ENCODE measurements at regions not wholly inside any gene's neighbourhood (a gene's known extent, or its start where the extent isn't known, plus 50 kb on each side); places are given as distances from the start of the nearest gene placed in this dataset.

GRCh38 chr13:85287528-85287927 is 511.7 kb downstream of the SLITRK6 start (continued):
- TF ChIP-seq, protein P1, sequence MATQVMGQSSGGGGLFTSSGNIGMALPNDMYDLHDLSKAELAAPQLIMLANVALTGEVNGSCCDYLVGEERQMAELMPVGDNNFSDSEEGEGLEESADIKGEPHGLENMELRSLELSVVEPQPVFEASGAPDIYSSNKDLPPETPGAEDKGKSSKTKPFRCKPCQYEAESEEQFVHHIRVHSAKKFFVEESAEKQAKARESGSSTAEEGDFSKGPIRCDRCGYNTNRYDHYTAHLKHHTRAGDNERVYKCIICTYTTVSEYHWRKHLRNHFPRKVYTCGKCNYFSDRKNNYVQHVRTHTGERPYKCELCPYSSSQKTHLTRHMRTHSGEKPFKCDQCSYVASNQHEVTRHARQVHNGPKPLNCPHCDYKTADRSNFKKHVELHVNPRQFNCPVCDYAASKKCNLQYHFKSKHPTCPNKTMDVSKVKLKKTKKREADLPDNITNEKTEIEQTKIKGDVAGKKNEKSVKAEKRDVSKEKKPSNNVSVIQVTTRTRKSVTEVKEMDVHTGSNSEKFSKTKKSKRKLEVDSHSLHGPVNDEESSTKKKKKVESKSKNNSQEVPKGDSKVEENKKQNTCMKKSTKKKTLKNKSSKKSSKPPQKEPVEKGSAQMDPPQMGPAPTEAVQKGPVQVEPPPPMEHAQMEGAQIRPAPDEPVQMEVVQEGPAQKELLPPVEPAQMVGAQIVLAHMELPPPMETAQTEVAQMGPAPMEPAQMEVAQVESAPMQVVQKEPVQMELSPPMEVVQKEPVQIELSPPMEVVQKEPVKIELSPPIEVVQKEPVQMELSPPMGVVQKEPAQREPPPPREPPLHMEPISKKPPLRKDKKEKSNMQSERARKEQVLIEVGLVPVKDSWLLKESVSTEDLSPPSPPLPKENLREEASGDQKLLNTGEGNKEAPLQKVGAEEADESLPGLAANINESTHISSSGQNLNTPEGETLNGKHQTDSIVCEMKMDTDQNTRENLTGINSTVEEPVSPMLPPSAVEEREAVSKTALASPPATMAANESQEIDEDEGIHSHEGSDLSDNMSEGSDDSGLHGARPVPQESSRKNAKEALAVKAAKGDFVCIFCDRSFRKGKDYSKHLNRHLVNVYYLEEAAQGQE (IDR thresholded peaks at IDR 0.05; ENCODE audit: low read depth), result no peak
- no peak for TF ChIP-seq POLR2AphosphoS5 (IDR thresholded peaks at IDR 0.05; ENCODE audit: low read depth, low read length)
- TF ChIP-seq, protein P2, sequence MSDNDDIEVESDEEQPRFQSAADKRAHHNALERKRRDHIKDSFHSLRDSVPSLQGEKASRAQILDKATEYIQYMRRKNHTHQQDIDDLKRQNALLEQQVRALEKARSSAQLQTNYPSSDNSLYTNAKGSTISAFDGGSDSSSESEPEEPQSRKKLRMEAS (IDR thresholded peaks at IDR 0.05), result no peak
- no peak for TF ChIP-seq FOSL1 (IDR thresholded peaks at IDR 0.05; ENCODE audit: low read depth)
- no peak for TF ChIP-seq CEBPB (IDR thresholded peaks at IDR 0.05; ENCODE audit: low read depth)
- TF ChIP-seq EGR1 (IDR thresholded peaks at IDR 0.05; ENCODE audit: low read depth), result no peak
- no peak for TF ChIP-seq JUND (IDR thresholded peaks at IDR 0.05)
- TF ChIP-seq YY1 (IDR thresholded peaks at IDR 0.05; ENCODE audit: extremely low read depth, insufficient replicate concordance, low read depth, low read length), result no peak
- TF ChIP-seq ZNF274 (IDR thresholded peaks at IDR 0.05; ENCODE audit: low read depth, low read length), result no peak

DNA sequence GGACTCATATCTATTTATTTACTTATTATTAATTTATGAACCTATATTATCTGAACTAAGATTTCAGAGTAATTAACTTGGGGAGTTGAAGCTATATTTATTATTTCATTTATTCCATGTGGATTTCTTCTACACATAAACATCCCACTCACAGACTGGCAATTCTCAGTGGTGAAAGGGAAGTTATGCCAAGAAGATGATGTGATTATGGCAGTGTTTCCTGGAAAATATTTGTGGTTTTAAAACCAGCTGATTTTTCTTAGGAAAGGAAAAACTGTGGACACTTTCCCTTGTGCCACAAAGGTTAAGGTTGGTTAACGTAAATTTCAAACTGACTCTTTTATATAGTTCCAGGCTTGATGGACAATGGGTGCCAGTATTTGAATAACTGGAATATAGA is 513.1 kb downstream of the SLITRK6 start:
- POLR2A ChIA-PET, result no interaction called here
- Histone ChIP-seq H3K9me3 (ENCODE audit: control insufficient read depth in 1 of 2, insufficient read depth in 1 of 2, low read depth in 1 of 2, low read length in 2 of 2) (no peaks in the 10 kb centered on the region), H2AFZ (ENCODE audit: low read depth, low read length, poor library complexity, severe bottlenecking) (no peak overlapping the region), H3K27ac (ENCODE audit: low read depth, low read length) (no peak overlapping the region), H3K9me2 (ENCODE audit: insufficient read depth) (no peaks in the 10 kb centered on the region), H3K4me3 (replicated peaks in 1 of 2; ENCODE audit: low read depth in 1 of 2, low read length in 2 of 2) (no peak overlapping the region), H3K4me1 (ENCODE audit: control insufficient read depth in 1 of 2, insufficient read depth in 2 of 2, low read length in 2 of 2) (no peaks in the 10 kb centered on the region), H4K20me1 (ENCODE audit: insufficient read depth) (no peaks in the 10 kb centered on the region), H3K27me3 (ENCODE audit: insufficient read depth, low read length) (no peaks in the 10 kb centered on the region), H3K9ac (ENCODE audit: low read length) (no peak overlapping the region), H3K79me2 (ENCODE audit: insufficient read depth, low read length) (no peaks in the 10 kb centered on the region), H3K4me2 (ENCODE audit: low read length) (no peak overlapping the region), H3K36me3 (ENCODE audit: control insufficient read depth in 1 of 2, insufficient read depth in 2 of 2, low read length in 2 of 2) (no peaks in the 10 kb centered on the region)
- no peak for ATAC-seq
- no peak for TF ChIP-seq FOSL1 (IDR thresholded peaks at IDR 0.05; ENCODE audit: low read depth)
- no peak for TF ChIP-seq EZH2 (IDR thresholded peaks at IDR 0.05)
- intact Hi-C loops (cut with micrococcal nuclease), result no loop called here
- CTCF ChIA-PET, result no interaction called here
- RAD21 ChIA-PET (ENCODE audit: low non-redundant PET in 1 of 2, low total read pairs in 2 of 2, uncharacterized antibody in 2 of 2, unreplicated experiment in 2 of 2), result no interaction called here
- BruUV-seq (replicated peaks), result no TSS peak
- no peak for DNase-seq (ENCODE audit: low read depth, low spot score)

All from HCT116 (cell line).